ENCODE measurements at regions not wholly inside any gene's neighbourhood (a gene's known extent, or its start where the extent isn't known, plus 50 kb on each side); places are given as distances from the start of the nearest gene placed in this dataset.

- Histone ChIP-seq H3K36me3 (ENCODE audit: low read depth, missing control alignments) (no peaks in the 10 kb centered on the region), H3K27ac (no peak overlapping the region), H3K4me1 (no peaks in the 10 kb centered on the region), H3K27me3 (no peaks in the 10 kb centered on the region), H3K4me3 (no peak overlapping the region), H3K9me3 (no peaks in the 10 kb centered on the region)
- TF ChIP-seq CTCF (IDR thresholded peaks at IDR 0.05) (no peak), POLR2A (IDR thresholded peaks at IDR 0.05) (no peak)
- intact Hi-C loops (cut with DNase I; ENCODE audit: low total_unique reads) = no loop called here
- DNase-seq = no peak
- WGBS, 2 donors = 78 to 87% methylated on average over 2 of the region's 2 CpGs
Measured at GRCh38 chr16:56022818-56023217, 147.6 kb upstream of the CES5A start.

- H3K9me3 ChIP-seq = no peaks in the 10 kb centered on the region
- no peak overlapping the region for H3K27ac ChIP-seq
- no peak overlapping the region for H3K4me3 ChIP-seq
- intact Hi-C loops (cut with DNase I; ENCODE audit: low total_unique reads) = no loop called here
- no peaks in the 10 kb centered on the region for H3K36me3 ChIP-seq (ENCODE audit: low read depth, missing control alignments)
- no peaks in the 10 kb centered on the region for H3K27me3 ChIP-seq
- H3K4me1 ChIP-seq = no peaks in the 10 kb centered on the region
- DNase-seq = no peak
- TF ChIP-seq POLR2A (IDR thresholded peaks at IDR 0.05) (no peak), CTCF (IDR thresholded peaks at IDR 0.05) (no peak)
Measured at GRCh38 chr16:56019274-56019673, 144.1 kb upstream of the CES5A start.

GRCh38 chr16:56013962-56014552 lies 138.9 kb upstream of the CES5A start:
- intact Hi-C loops (cut with DNase I; ENCODE audit: low total_unique reads) = no loop called here
- peak; percentile 68 for DNase-seq
- H3K27me3 ChIP-seq = no peaks in the 10 kb centered on the region
- no peaks in the 10 kb centered on the region for H3K4me1 ChIP-seq
- TF ChIP-seq POLR2A (IDR thresholded peaks at IDR 0.05) (no peak), CTCF (IDR thresholded peaks at IDR 0.05) (no peak)
- H3K9me3 ChIP-seq = no peaks in the 10 kb centered on the region
- H3K4me3 ChIP-seq = no peak overlapping the region
- 26 to 30% methylated on average over 6 of the region's 6 CpGs for WGBS, 2 donors
- H3K27ac ChIP-seq = no peak overlapping the region
- H3K36me3 ChIP-seq (ENCODE audit: low read depth, missing control alignments) = no peaks in the 10 kb centered on the region

GRCh38 chr16:56012482-56012811 lies 137.3 kb upstream of the CES5A start:
- Histone ChIP-seq H3K27me3 (no peaks in the 10 kb centered on the region), H3K4me3 (no peak overlapping the region), H3K4me1 (no peaks in the 10 kb centered on the region), H3K9me3 (no peaks in the 10 kb centered on the region), H3K27ac (no peak overlapping the region), H3K36me3 (ENCODE audit: low read depth, missing control alignments) (no peaks in the 10 kb centered on the region)
- intact Hi-C loops (cut with DNase I; ENCODE audit: low total_unique reads) = no loop called here
- WGBS, 2 donors = 76 to 83% methylated on average over 3 of the region's 3 CpGs
- no peak for DNase-seq
- TF ChIP-seq POLR2A (IDR thresholded peaks at IDR 0.05) (no peak), CTCF (IDR thresholded peaks at IDR 0.05) (no peak)

- WGBS, 2 donors = 45 to 53% methylated on average over 3 of the region's 3 CpGs
- no peak for TF ChIP-seq POLR2A (IDR thresholded peaks at IDR 0.05)
- TF ChIP-seq CTCF (IDR thresholded peaks at IDR 0.05) = no peak
- intact Hi-C loops (cut with DNase I; ENCODE audit: low total_unique reads) = no loop called here
- H3K36me3 ChIP-seq (ENCODE audit: low read depth, missing control alignments) = no peaks in the 10 kb centered on the region
- H3K27ac ChIP-seq = no peak overlapping the region
- DNase-seq = no peak
- H3K4me3 ChIP-seq = no peak overlapping the region
- H3K27me3 ChIP-seq = no peaks in the 10 kb centered on the region
- H3K9me3 ChIP-seq = no peaks in the 10 kb centered on the region
- no peaks in the 10 kb centered on the region for H3K4me1 ChIP-seq
Measured at GRCh38 chr16:56011808-56012481, 136.8 kb upstream of the CES5A start.
